Kidney (tissue), 13 donors: ENCODE measurements at regions not wholly inside any gene's neighbourhood (a gene's known extent, or its start where the extent isn't known, plus 50 kb on each side); places are given as distances from the start of the nearest gene placed in this dataset.

ENCODE experiments used
- DNase-seq, 5 donors: peaks; one replicate each; pipeline ENCODE4 v3.0.0-alpha.2; 2013 to 2020
- FAIRE-seq: peaks from 2 replicates; lab custom pipeline; 2012; peaks lifted over from hg19 to GRCh38; lab: Jason Lieb, UNC
- H3K27ac ChIP-seq, 2 donors: one replicate each; pipeline ENCODE4 v1.7.0; 2013; ENCODE audit warnings: low read depth in 2 of 2, low read length in 2 of 2, inconsistent platforms in 1 of 2
- H3K27me3 ChIP-seq: one replicate; pipeline ENCODE4 v1.7.1; 2013; ENCODE audit warnings: low read length, inconsistent platforms; ENCODE audit not compliant: control insufficient read depth, insufficient read depth
- H3K36me3 ChIP-seq, 3 donors: one replicate each; pipeline versions ENCODE4 v1.7.0 to v1.7.1; 2013; ENCODE audit warnings: low read length in 3 of 3, control low read depth in 1 of 3, inconsistent platforms in 1 of 3; ENCODE audit not compliant: insufficient read depth in 3 of 3, control insufficient read depth in 2 of 3
- H3K4me1 ChIP-seq, 3 donors: one replicate each; pipeline versions ENCODE4 v1.7.0 to v1.7.1; 2013; ENCODE audit warnings: low read length in 3 of 3, inconsistent platforms in 1 of 3, low read depth in 1 of 3; ENCODE audit not compliant: control insufficient read depth in 2 of 3, insufficient read depth in 2 of 3
- H3K4me3 ChIP-seq, 3 donors: one replicate each; pipeline versions ENCODE4 v1.7.0 to v1.8.1; 2013; ENCODE audit warnings: low read length in 3 of 3, control low read depth in 1 of 3, inconsistent platforms in 1 of 3
- H3K9ac ChIP-seq, 3 donors: one replicate each; pipeline versions ENCODE4 v1.7.0 to v1.7.1; 2013; ENCODE audit warnings: low read length in 3 of 3, control low read depth in 1 of 3, inconsistent platforms in 1 of 3
- H3K9me3 ChIP-seq, 3 donors: one replicate each; pipeline versions ENCODE4 v1.7.0 to v1.7.1; 2013; ENCODE audit warnings: low read length in 3 of 3, control low read depth in 1 of 3, inconsistent platforms in 1 of 3; ENCODE audit not compliant: control insufficient read depth in 2 of 3, insufficient read depth in 1 of 3
- CTCF ChIP-seq: IDR thresholded peaks from 3 replicates; pipeline ENCODE4 v1.5.1; 2012; ENCODE audit warnings: mild to moderate bottlenecking, moderate library complexity, borderline replicate concordance; ENCODE audit not compliant: insufficient read depth; ENCODE audit errors: extremely low read depth
- intact Hi-C: fragments of 100-400 bp; cut with DNase I; formaldehyde crosslinking; loops from one replicate; pipeline ENCODE4 v1.11.1; 2022
- donor health status: control.
- donor health status: control.
- donor health status: control.
- donor health status: control.
- donor health status: control.
- donor health status: DM: yes; HTN: yes; CAD: no.
- donor health status: Normal renal cell carcinoma (clear cell type).

- Histone ChIP-seq H3K4me3 (no peak overlapping the region), H3K36me3 (no peaks in the 10 kb centered on the region), H3K9me3 (no peaks in the 10 kb centered on the region), H3K27ac (no peak overlapping the region), H3K9ac (no peak overlapping the region), H3K4me1 (no peaks in the 10 kb centered on the region), H3K27me3 (no peaks in the 10 kb centered on the region)
- intact Hi-C loops: no loop called here
- DNase-seq (no peak), FAIRE-seq (no peak)
- TF ChIP-seq CTCF: no peak
These were observed 73.1 kb upstream of the KCNA4 start for GRCh38 chr11:30089921-30090320.

DNA sequence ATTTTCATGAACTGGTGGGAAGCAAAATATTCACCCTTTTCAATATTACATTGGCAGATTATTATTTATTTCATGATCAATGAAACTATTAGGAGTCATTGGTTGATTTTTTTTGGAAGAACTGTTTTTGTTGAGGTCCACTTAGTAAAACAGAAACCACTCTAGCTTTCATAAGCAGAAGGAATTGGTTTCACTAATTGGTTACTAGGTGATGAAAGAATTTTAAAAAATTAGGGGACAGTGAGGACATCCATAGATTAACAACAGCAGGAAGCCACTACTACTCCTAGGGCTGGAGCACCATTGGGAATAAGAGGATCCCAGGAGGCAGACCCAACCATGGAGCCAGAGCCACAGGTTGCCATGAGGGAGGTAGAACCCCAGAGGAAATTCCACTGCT, 74.4 kb upstream of the KCNA4 start:
- DNase-seq (no peak), FAIRE-seq (no peak)
- no peaks in the 10 kb centered on the region for H3K9me3 ChIP-seq
- no peaks in the 10 kb centered on the region for H3K4me1 ChIP-seq
- no peak overlapping the region for H3K9ac ChIP-seq
- intact Hi-C loops: no loop called here
- no peak for TF ChIP-seq CTCF
- H3K27ac ChIP-seq: no peak overlapping the region
- H3K4me3 ChIP-seq: no peak overlapping the region
- no peaks in the 10 kb centered on the region for H3K36me3 ChIP-seq
- H3K27me3 ChIP-seq: no peaks in the 10 kb centered on the region

DNA sequence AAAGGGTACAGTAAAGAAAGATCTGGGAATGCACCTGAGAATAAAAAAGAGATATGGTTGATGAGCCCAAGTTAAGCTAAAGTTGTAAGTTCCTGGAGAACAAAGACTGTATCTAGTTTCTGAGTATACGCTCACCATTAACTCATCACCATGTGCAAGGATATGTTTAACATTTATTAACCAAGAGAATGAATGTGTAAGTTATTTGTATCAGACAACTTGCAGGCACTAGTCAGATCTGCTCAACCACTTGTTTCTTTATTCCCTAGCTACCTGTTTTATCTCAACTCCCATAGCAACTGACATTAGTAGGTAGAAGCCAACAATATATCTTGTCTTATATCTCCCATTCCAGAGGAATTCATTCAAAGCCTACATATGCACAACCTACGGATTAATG, 74.9 kb upstream of the KCNA4 start:
- Histone ChIP-seq H3K27me3 (no peaks in the 10 kb centered on the region), H3K4me1 (no peaks in the 10 kb centered on the region), H3K9me3 (no peaks in the 10 kb centered on the region), H3K27ac (no peak overlapping the region), H3K4me3 (no peak overlapping the region), H3K9ac (no peak overlapping the region), H3K36me3 (no peaks in the 10 kb centered on the region)
- FAIRE-seq: no peak
- no peak for TF ChIP-seq CTCF
- intact Hi-C loops: no loop called here
- no peak for DNase-seq

GRCh38 chr11:30092518-30092917, 75.7 kb upstream of the KCNA4 start:
- Histone ChIP-seq H3K36me3 (no peaks in the 10 kb centered on the region), H3K4me1 (no peaks in the 10 kb centered on the region), H3K27ac (no peak overlapping the region), H3K9ac (no peak overlapping the region), H3K9me3 (no peaks in the 10 kb centered on the region), H3K4me3 (no peak overlapping the region), H3K27me3 (no peaks in the 10 kb centered on the region)
- intact Hi-C loops: no loop called here
- FAIRE-seq (no peak), DNase-seq (no peak)
- TF ChIP-seq CTCF: no peak
